IMR-90 (cell line): ENCODE measurements at regions not wholly inside any gene's neighbourhood (a gene's known extent, or its start where the extent isn't known, plus 50 kb on each side); places are given as distances from the start of the nearest gene placed in this dataset.

Experiments used
- ATAC-seq: fragments of 200-7000 bp; cut with Tn5 transposase; 2 replicates; pipeline ENCODE4 v1.9.1; 2020; ENCODE audit warnings: low read depth, mild to moderate bottlenecking, moderate library complexity
- BruUV-seq: library from RNA; stranded (reverse); fragments of 400-500 nt; replicated peaks from 2 replicates; lab custom pipeline; 2021; lab: Mats Ljungman, UMichigan
- CTCF ChIA-PET: fragments of 300-600 bp; formaldehyde crosslinking; extraction: SDS; loops from one replicate; lab custom pipeline; 2021; ENCODE audit warnings: antibody characterized with exemption; lab: Yijun Ruan, JAX
- POLR2A ChIA-PET: fragments of 300-600 bp; sonication (Branson Sonifier 250); formaldehyde crosslinking; loops from one replicate; lab custom pipeline; 2022; ENCODE audit warnings: antibody characterized with exemption; ENCODE audit not compliant: unreplicated experiment; lab: Charles Lee
- DNase-seq: peaks from one replicate; pipeline ENCODE4 v3.0.0; 2013
- H2AFZ ChIP-seq: replicated peaks from 2 replicates; pipeline ENCODE3; 2013; ENCODE audit warnings: low read length, mild to moderate bottlenecking; ENCODE audit not compliant: poor library complexity
- H2AK5ac ChIP-seq: 2 replicates; pipeline ENCODE4 v1.6.1; 2013; ENCODE audit warnings: low read depth, low read length, inconsistent platforms
- H2AK9ac ChIP-seq: replicated peaks from 2 replicates; pipeline ENCODE3; 2013; ENCODE audit warnings: mild to moderate bottlenecking, low read depth, low read length, moderate library complexity; ENCODE audit not compliant: poor library complexity
- H2BK120ac ChIP-seq: 2 replicates; pipeline ENCODE4 v1.6.1; 2013; ENCODE audit warnings: low read depth, low read length, inconsistent platforms
- H2BK15ac ChIP-seq: 3 replicates; pipeline ENCODE4 v1.6.1; 2013; ENCODE audit warnings: low read depth, low read length, inconsistent platforms
- H2BK20ac ChIP-seq: 2 replicates; pipeline ENCODE4 v1.6.1; 2013; ENCODE audit warnings: low read depth, mild to moderate bottlenecking, inconsistent platforms, low read length, moderate library complexity
- H2BK5ac ChIP-seq: 2 replicates; pipeline ENCODE4 v1.6.1; 2013; ENCODE audit warnings: mild to moderate bottlenecking, low read depth, low read length, inconsistent platforms; ENCODE audit not compliant: poor library complexity, severe bottlenecking
- H3K14ac ChIP-seq: replicated peaks from 2 replicates; pipeline ENCODE4 v1.6.1; 2013; ENCODE audit warnings: low read depth, low read length, inconsistent platforms
- H3K18ac ChIP-seq: 2 replicates; pipeline ENCODE4 v1.6.1; 2013; ENCODE audit warnings: low read depth, low read length, control low read depth
- H3K23ac ChIP-seq: 2 replicates; pipeline ENCODE4 v1.6.1; 2013; ENCODE audit warnings: low read depth, low read length, inconsistent platforms
- H3K27ac ChIP-seq: 2 replicates; pipeline ENCODE4 v1.5.1; 2013; ENCODE audit warnings: mild to moderate bottlenecking, control low read depth, low read length; ENCODE audit not compliant: insufficient read depth
- H3K27me3 ChIP-seq: 2 replicates; pipeline ENCODE4 v1.6.1; 2013; ENCODE audit warnings: low read length; ENCODE audit not compliant: control insufficient read depth, insufficient read depth
- H3K36me3 ChIP-seq: 2 replicates; pipeline ENCODE4 v1.6.1; 2013; ENCODE audit warnings: low read length, mixed read lengths; ENCODE audit not compliant: control insufficient read depth, insufficient read depth
- H3K4ac ChIP-seq: 2 replicates; pipeline ENCODE4 v1.6.1; 2013; ENCODE audit warnings: low read depth, low read length, inconsistent platforms
- H3K4me1 ChIP-seq: 2 replicates; pipeline ENCODE4 v1.6.1; 2013; ENCODE audit warnings: low read length, mixed read lengths; ENCODE audit not compliant: control insufficient read depth, insufficient read depth
- H3K4me2 ChIP-seq: 2 replicates; pipeline ENCODE4 v1.6.1; 2013; ENCODE audit warnings: low read depth, mild to moderate bottlenecking, control low read depth, low read length, moderate library complexity
- H3K4me3 ChIP-seq: 2 replicates; pipeline ENCODE4 v1.5.1; 2013; ENCODE audit warnings: low read depth, mild to moderate bottlenecking, control low read depth, low read length, moderate library complexity; ENCODE audit not compliant: insufficient read depth
- H3K56ac ChIP-seq: 2 replicates; pipeline ENCODE4 v1.6.1; 2013; ENCODE audit warnings: low read length, inconsistent platforms; ENCODE audit not compliant: insufficient read depth; ENCODE audit errors: extremely low read depth
- H3K79me1 ChIP-seq, 2 experiments: 2 replicates each; pipeline ENCODE4 v1.6.1; 2013; ENCODE audit warnings: low read length in 2 of 2, inconsistent platforms in 1 of 2, low read depth in 1 of 2
- H3K9ac ChIP-seq: 2 replicates; pipeline ENCODE4 v1.6.1; 2013; ENCODE audit warnings: low read depth, low read length, control low read depth
- H3K9me1 ChIP-seq: 2 replicates; pipeline ENCODE4 v1.6.1; 2013; ENCODE audit warnings: low read length, inconsistent platforms; ENCODE audit not compliant: insufficient read depth
- H3K9me3 ChIP-seq: 2 replicates; pipeline ENCODE4 v1.6.1; 2013; ENCODE audit warnings: low read length; ENCODE audit not compliant: control insufficient read depth, insufficient read depth
- H4K20me1 ChIP-seq: 2 replicates; pipeline ENCODE4 v1.6.1; 2013; ENCODE audit warnings: low read length, inconsistent platforms; ENCODE audit not compliant: insufficient read depth
- H4K5ac ChIP-seq: 2 replicates; pipeline ENCODE4 v1.6.1; 2013; ENCODE audit warnings: mild to moderate bottlenecking, low read depth, low read length, control low read depth
- H4K8ac ChIP-seq, 2 experiments: 2 replicates each; pipeline ENCODE4 v1.6.1; 2013; ENCODE audit warnings: low read depth in 2 of 2, low read length in 2 of 2, control low read depth in 1 of 2, inconsistent platforms in 1 of 2
- H4K91ac ChIP-seq: 2 replicates; pipeline ENCODE4 v1.6.1; 2013; ENCODE audit warnings: low read depth, low read length, inconsistent platforms; ENCODE audit not compliant: insufficient read depth
- BHLHE40 ChIP-seq: fragments of 150-350 bp; IDR thresholded peaks from 2 replicates; pipeline ENCODE4 v1.6.1; 2016; ENCODE audit warnings: mild to moderate bottlenecking, low read depth, low read length
- CHD1 ChIP-seq: IDR thresholded peaks from 2 replicates; pipeline ENCODE4 v1.6.1; 2012; ENCODE audit warnings: low read depth, low read length, improper control_type of control experiment
- CTCF ChIP-seq: conservative IDR thresholded peaks from 2 replicates; pipeline ENCODE4 v1.5.1; 2012; ENCODE audit warnings: mild to moderate bottlenecking, low read depth, low read length, improper control_type of control experiment
- FOS ChIP-seq: fragments of 150-350 bp; IDR thresholded peaks from 2 replicates; pipeline ENCODE4 v1.6.1; 2016; ENCODE audit warnings: low read depth, low read length
- MAZ ChIP-seq: IDR thresholded peaks from 2 replicates; pipeline ENCODE4 v1.6.1; 2012; ENCODE audit warnings: low read depth, mild to moderate bottlenecking, low read length, improper control_type of control experiment, moderate library complexity, borderline replicate concordance
- MXI1 ChIP-seq: IDR thresholded peaks from 2 replicates; pipeline ENCODE4 v1.6.1; 2012; ENCODE audit warnings: low read depth, mild to moderate bottlenecking, low read length, moderate library complexity, borderline replicate concordance
- RAD21 ChIP-seq: IDR thresholded peaks from 2 replicates; pipeline ENCODE4 v1.6.1; 2012; ENCODE audit warnings: low read length, improper control_type of control experiment
- whole genome bisulfite sequencing, 2 experiments: methylation state at CpG; one replicate each; pipeline versions ENCODE4 v1.1.5 to v1.1.7; 2013; ENCODE audit warnings: missing lambda C conversion rate in 2 of 2; ENCODE audit not compliant: insufficient read length in 1 of 2; ENCODE audit errors: extremely low coverage in 2 of 2; 5-methylcytosine and 5-hydroxymethylcytosine counted together
- dilution Hi-C: fragments of 300-500 bp; cut with HindIII; formaldehyde crosslinking; loops from one replicate; pipeline ENCODE4 v1.14.3; 2018; ENCODE audit warnings: low sequenced_read_pairs; ENCODE audit not compliant: unreplicated experiment
- in situ Hi-C: fragments of 300-500 bp; cut with MboI; formaldehyde crosslinking; loops from 3 replicates; pipeline ENCODE4 v1.14.3; 2019; ENCODE audit warnings: low sequenced_read_pairs, inconsistent platforms, mixed read lengths
- intact Hi-C: fragments of 100-400 bp; cut with micrococcal nuclease; formaldehyde crosslinking; loops from 2 replicates; pipeline ENCODE4 v1.10.0; 2022
- TF ChIP-seq, protein P1 (sequence below): fragments of 150-350 bp; IDR thresholded peaks from 2 replicates; pipeline ENCODE4 v1.6.1; 2016; ENCODE audit warnings: low read depth, mild to moderate bottlenecking, low read length, moderate library complexity, borderline replicate concordance

- POLR2A ChIA-PET = no interaction called here
- no peak overlapping the region for H4K5ac ChIP-seq
- no peaks in the 10 kb centered on the region for H3K9me1 ChIP-seq
- no peak overlapping the region for H3K4me2 ChIP-seq
- no peak overlapping the region for H2BK15ac ChIP-seq
- no peaks in the 10 kb centered on the region for H3K36me3 ChIP-seq
- H3K9ac ChIP-seq = no peak overlapping the region
- no peaks in the 10 kb centered on the region for H3K79me1 ChIP-seq
- CTCF ChIA-PET = no interaction called here
- no peaks in the 10 kb centered on the region for H4K20me1 ChIP-seq
- H3K4ac ChIP-seq = no peak overlapping the region
- dilution Hi-C loops (no loop called here), in situ Hi-C loops (no loop called here), intact Hi-C loops (no loop called here)
- H3K14ac ChIP-seq = no peak overlapping the region
- H4K91ac ChIP-seq = no peak overlapping the region
- no peak overlapping the region for H2BK120ac ChIP-seq
- H2AFZ ChIP-seq = no peak overlapping the region
- H3K4me3 ChIP-seq = no peak overlapping the region
- H3K9me3 ChIP-seq = no peaks in the 10 kb centered on the region
- BruUV-seq = no TSS peak
- no peak for ATAC-seq
- H3K23ac ChIP-seq = no peak overlapping the region
- no CpG with 5 or more reads among the region's 4 CpGs for WGBS, 2 experiments
- DNase-seq = no peak
- no peak for TF ChIP-seq CHD1
- no peak for TF ChIP-seq MXI1
- TF ChIP-seq BHLHE40 = no peak
- TF ChIP-seq CTCF = no peak
- TF ChIP-seq FOS = no peak
- TF ChIP-seq RAD21 = no peak
- no peak for TF ChIP-seq MAZ
- TF ChIP-seq, protein P1, sequence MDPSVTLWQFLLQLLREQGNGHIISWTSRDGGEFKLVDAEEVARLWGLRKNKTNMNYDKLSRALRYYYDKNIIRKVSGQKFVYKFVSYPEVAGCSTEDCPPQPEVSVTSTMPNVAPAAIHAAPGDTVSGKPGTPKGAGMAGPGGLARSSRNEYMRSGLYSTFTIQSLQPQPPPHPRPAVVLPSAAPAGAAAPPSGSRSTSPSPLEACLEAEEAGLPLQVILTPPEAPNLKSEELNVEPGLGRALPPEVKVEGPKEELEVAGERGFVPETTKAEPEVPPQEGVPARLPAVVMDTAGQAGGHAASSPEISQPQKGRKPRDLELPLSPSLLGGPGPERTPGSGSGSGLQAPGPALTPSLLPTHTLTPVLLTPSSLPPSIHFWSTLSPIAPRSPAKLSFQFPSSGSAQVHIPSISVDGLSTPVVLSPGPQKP = no peak
- no peak overlapping the region for H3K18ac ChIP-seq
- H4K8ac ChIP-seq = no peak overlapping the region
- H3K27me3 ChIP-seq = no peaks in the 10 kb centered on the region
- no peak overlapping the region for H3K56ac ChIP-seq
- H2BK20ac ChIP-seq = no peak overlapping the region
- H2AK9ac ChIP-seq = no peak overlapping the region
- no peak overlapping the region for H2AK5ac ChIP-seq
- no peak overlapping the region for H3K27ac ChIP-seq
- H2BK5ac ChIP-seq = no peak overlapping the region
- H3K4me1 ChIP-seq = no peaks in the 10 kb centered on the region
These were observed 173.7 kb downstream of the FOXA2 start for GRCh38 chr20:22410556-22411130.
